Osteoblast (primary cell): ENCODE measurements at regions not wholly inside any gene's neighbourhood (a gene's known extent, or its start where the extent isn't known, plus 50 kb on each side); places are given as distances from the start of the nearest gene placed in this dataset. TPM values are rescaled to one million over a fixed set of nuclear protein-coding genes. Genes with fewer than 3 reads are reported as not detected.

Experiments used
- DNase-seq: peaks from one replicate; pipeline ENCODE4 v3.0.0; 2011; ENCODE audit warnings: low spot score, mixed read lengths; ENCODE audit not compliant: insufficient read length; ENCODE audit errors: missing footprints
- H2AFZ ChIP-seq: 2 replicates; pipeline ENCODE4 v1.6.0; 2011; ENCODE audit warnings: mild to moderate bottlenecking, low read length
- H3K27ac ChIP-seq: 2 replicates; pipeline ENCODE4 v1.5.1; 2011; ENCODE audit warnings: mild to moderate bottlenecking, low read depth, low read length, moderate library complexity
- H3K27me3 ChIP-seq: 2 replicates; pipeline ENCODE4 v1.6.0; 2012; ENCODE audit warnings: mild to moderate bottlenecking, control low read depth, inconsistent platforms, low read length, moderate library complexity; ENCODE audit not compliant: insufficient read depth
- H3K36me3 ChIP-seq: 2 replicates; pipeline ENCODE4 v1.5.1; 2011; ENCODE audit warnings: mild to moderate bottlenecking, low read length, control low read depth, moderate library complexity; ENCODE audit not compliant: insufficient read depth
- H3K4me1 ChIP-seq: 2 replicates; pipeline ENCODE4 v1.5.1; 2011; ENCODE audit warnings: mild to moderate bottlenecking, low read length, control low read depth, moderate library complexity; ENCODE audit not compliant: insufficient read depth
- H3K4me2 ChIP-seq: 2 replicates; pipeline ENCODE4 v1.6.0; 2011; ENCODE audit warnings: mild to moderate bottlenecking, low read length; ENCODE audit not compliant: insufficient read depth
- H3K4me3 ChIP-seq: fragments of 200-600 bp; sonication (generic); 3 replicates; pipeline ENCODE4 v1.5.1; 2012; ENCODE audit warnings: mild to moderate bottlenecking, low read length, inconsistent platforms; ENCODE audit not compliant: insufficient read depth
- H3K79me2 ChIP-seq: 2 replicates; pipeline ENCODE4 v1.6.0; 2012; ENCODE audit warnings: mild to moderate bottlenecking, low read length, control low read depth, inconsistent platforms; ENCODE audit not compliant: insufficient read depth
- H3K9me3 ChIP-seq: 2 replicates; pipeline ENCODE4 v1.5.1; 2011; ENCODE audit warnings: low read depth, low read length, control low read depth
- H4K20me1 ChIP-seq: 2 replicates; pipeline ENCODE4 v1.6.0; 2012; ENCODE audit warnings: mild to moderate bottlenecking, low read length, control low read depth; ENCODE audit not compliant: insufficient read depth
- small RNA-seq: library from RNA; depleted of rRNA; stranded (forward); fragments of <200 nt; gene quantifications from one replicate; pipeline ENCODE3, GENCODE V24; 2012
- TF ChIP-seq, protein P1 (sequence below): IDR thresholded peaks from 2 replicates; pipeline ENCODE4 v1.5.1; 2011; ENCODE audit warnings: mild to moderate bottlenecking, low read depth, low read length, moderate library complexity; ENCODE audit errors: extremely low read depth

DNA sequence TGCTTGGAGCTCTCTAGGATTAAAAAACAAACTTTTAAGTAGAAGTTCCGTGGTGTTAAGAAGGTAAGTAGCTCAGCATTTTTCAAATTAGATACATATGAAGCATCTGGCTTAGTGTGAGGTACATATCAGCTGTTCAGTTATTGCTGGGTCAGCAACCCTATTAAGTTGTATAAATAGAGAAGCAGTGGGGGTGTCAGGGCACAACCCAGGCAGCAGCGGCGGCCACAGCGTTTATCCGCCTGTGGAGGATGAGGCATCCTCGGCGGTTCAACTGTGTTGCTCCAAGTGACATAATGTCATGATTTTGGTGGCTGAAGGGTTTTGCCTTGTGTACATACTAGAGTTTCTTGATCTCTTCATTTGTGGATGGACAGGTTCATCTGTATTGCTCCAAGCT, 54.6 kb upstream of the KIF5B start:
- Histone ChIP-seq H2AFZ (no peak overlapping the region), H3K36me3 (no peaks in the 10 kb centered on the region), H3K4me3 (no peak overlapping the region), H3K4me2 (no peak overlapping the region), H3K27me3 (peaks cover 4% of the 10 kb centered on the region), H3K27ac (no peak overlapping the region), H3K9me3 (no peaks in the 10 kb centered on the region), H3K79me2 (no peaks in the 10 kb centered on the region), H4K20me1 (no peaks in the 10 kb centered on the region), H3K4me1 (peaks cover 12% of the 10 kb centered on the region)
- no peak for DNase-seq
- TF ChIP-seq, protein P1, sequence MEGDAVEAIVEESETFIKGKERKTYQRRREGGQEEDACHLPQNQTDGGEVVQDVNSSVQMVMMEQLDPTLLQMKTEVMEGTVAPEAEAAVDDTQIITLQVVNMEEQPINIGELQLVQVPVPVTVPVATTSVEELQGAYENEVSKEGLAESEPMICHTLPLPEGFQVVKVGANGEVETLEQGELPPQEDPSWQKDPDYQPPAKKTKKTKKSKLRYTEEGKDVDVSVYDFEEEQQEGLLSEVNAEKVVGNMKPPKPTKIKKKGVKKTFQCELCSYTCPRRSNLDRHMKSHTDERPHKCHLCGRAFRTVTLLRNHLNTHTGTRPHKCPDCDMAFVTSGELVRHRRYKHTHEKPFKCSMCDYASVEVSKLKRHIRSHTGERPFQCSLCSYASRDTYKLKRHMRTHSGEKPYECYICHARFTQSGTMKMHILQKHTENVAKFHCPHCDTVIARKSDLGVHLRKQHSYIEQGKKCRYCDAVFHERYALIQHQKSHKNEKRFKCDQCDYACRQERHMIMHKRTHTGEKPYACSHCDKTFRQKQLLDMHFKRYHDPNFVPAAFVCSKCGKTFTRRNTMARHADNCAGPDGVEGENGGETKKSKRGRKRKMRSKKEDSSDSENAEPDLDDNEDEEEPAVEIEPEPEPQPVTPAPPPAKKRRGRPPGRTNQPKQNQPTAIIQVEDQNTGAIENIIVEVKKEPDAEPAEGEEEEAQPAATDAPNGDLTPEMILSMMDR: no peak

DNA sequence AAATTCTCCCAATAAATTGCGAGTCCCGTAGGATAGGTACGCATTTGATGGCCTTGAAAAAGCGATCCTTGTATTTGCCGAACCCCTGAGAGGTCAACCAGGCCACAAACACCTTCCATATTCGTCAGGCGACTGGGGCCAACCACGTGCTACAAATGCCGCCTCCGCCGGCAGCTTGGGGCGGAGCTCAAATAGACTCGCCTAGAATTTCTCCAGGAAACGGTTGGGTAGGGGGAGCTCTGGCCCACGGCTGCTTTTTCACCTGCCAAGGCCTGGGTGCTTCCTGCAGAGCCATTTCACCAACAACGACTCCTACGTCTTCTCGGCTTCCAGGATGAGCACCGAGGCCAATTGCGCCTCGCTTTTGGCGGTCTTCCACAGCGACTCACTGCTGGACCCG, 53.4 kb upstream of the KIF5B start:
- Histone ChIP-seq H3K79me2 (no peaks in the 10 kb centered on the region), H3K4me1 (peaks cover 16% of the 10 kb centered on the region), H3K4me3 (no peak overlapping the region), H3K36me3 (no peaks in the 10 kb centered on the region), H2AFZ (no peak overlapping the region), H3K27me3 (peaks cover 2% of the 10 kb centered on the region), H3K9me3 (no peaks in the 10 kb centered on the region), H3K27ac (no peak overlapping the region), H4K20me1 (no peaks in the 10 kb centered on the region), H3K4me2 (no peak overlapping the region)
- no peak for DNase-seq
- TF ChIP-seq, protein P1: no peak

Small RNAs in the stretch of these regions (small RNA-seq; reads per million reads assigned to genes)
- gene AL161932.1 (not detected), gene RNU7-22P (not detected)
